Limb (tissue), 2 donors: ENCODE measurements at regions not wholly inside any gene's neighbourhood (a gene's known extent, or its start where the extent isn't known, plus 50 kb on each side); places are given as distances from the start of the nearest gene placed in this dataset.

ENCODE experiments used
- DNase-seq, 2 donors: peaks; one replicate each; pipeline ENCODE4 v3.0.0-alpha.2; 2016; ENCODE audit errors: extremely low spot score in 2 of 2

- DNase-seq = peak in 1 of 2 donors; percentile 53
Measured at GRCh38 chr13:73857106-73857505, 277.1 kb downstream of the KLF12 start.

GRCh38 chr13:73851104-73851503 is 283.1 kb downstream of the KLF12 start:
- DNase-seq = no peak

GRCh38 chr13:73850104-73850873 is 283.9 kb downstream of the KLF12 start:
- DNase-seq = no peak

GRCh38 chr13:73849292-73849691 is 284.9 kb downstream of the KLF12 start:
- no peak for DNase-seq

- no peak for DNase-seq
Measured at GRCh38 chr13:73844986-73845385, 289.2 kb downstream of the KLF12 start.

- DNase-seq = no peak
Measured at GRCh38 chr13:73842626-73843025, 291.6 kb downstream of the KLF12 start.

- DNase-seq = no peak
Measured at GRCh38 chr13:73842184-73842583, 292.0 kb downstream of the KLF12 start.

GRCh38 chr13:73837147-73837546 is 297.1 kb downstream of the KLF12 start:
- DNase-seq = no peak

GRCh38 chr13:73835138-73835721 is 299.0 kb downstream of the KLF12 start:
- peak in 1 of 2 donors; percentile 31 for DNase-seq

GRCh38 chr13:73833325-73834070 is 300.7 kb downstream of the KLF12 start:
- DNase-seq = no peak

- DNase-seq = no peak
Measured at GRCh38 chr13:73832825-73833224, 301.4 kb downstream of the KLF12 start.

- DNase-seq = no peak
Measured at GRCh38 chr13:73832128-73832588, 302.0 kb downstream of the KLF12 start.

- DNase-seq = no peak
Measured at GRCh38 chr13:73829416-73829815, 304.8 kb downstream of the KLF12 start.

- no peak for DNase-seq
Measured at GRCh38 chr13:73828811-73829210, 305.4 kb downstream of the KLF12 start.

GRCh38 chr13:73827434-73827833 is 306.8 kb downstream of the KLF12 start:
- no peak for DNase-seq

- no peak for DNase-seq
Measured at GRCh38 chr13:73825143-73825542, 309.1 kb downstream of the KLF12 start.

- DNase-seq = no peak
Measured at GRCh38 chr13:73822668-73823592, 311.3 kb downstream of the KLF12 start.

GRCh38 chr13:73820688-73821087 is 313.5 kb downstream of the KLF12 start:
- DNase-seq = no peak

GRCh38 chr13:73820285-73820684 is 313.9 kb downstream of the KLF12 start:
- DNase-seq = no peak

GRCh38 chr13:73819711-73820110 is 314.5 kb downstream of the KLF12 start:
- DNase-seq = no peak

- no peak for DNase-seq
Measured at GRCh38 chr13:73816702-73817101, 317.5 kb downstream of the KLF12 start.
